ENCODE measurements at regions not wholly inside any gene's neighbourhood (a gene's known extent, or its start where the extent isn't known, plus 50 kb on each side); places are given as distances from the start of the nearest gene placed in this dataset.

GRCh38 chr1:95815511-95815910, 581.5 kb downstream of the RWDD3 start:
- TF ChIP-seq EP300 (IDR thresholded peaks at IDR 0.05) (no peak), POLR2A (IDR thresholded peaks at IDR 0.05) (no peak)

Data from sigmoid colon (tissue), 4 donors.